SW480 (cell line): ENCODE measurements at regions not wholly inside any gene's neighbourhood (a gene's known extent, or its start where the extent isn't known, plus 50 kb on each side); places are given as distances from the start of the nearest gene placed in this dataset.

ENCODE experiments used
- DNase-seq: peaks from one replicate; pipeline ENCODE4 v3.0.0-alpha.2; 2016; ENCODE audit warnings: low spot score

DNA sequence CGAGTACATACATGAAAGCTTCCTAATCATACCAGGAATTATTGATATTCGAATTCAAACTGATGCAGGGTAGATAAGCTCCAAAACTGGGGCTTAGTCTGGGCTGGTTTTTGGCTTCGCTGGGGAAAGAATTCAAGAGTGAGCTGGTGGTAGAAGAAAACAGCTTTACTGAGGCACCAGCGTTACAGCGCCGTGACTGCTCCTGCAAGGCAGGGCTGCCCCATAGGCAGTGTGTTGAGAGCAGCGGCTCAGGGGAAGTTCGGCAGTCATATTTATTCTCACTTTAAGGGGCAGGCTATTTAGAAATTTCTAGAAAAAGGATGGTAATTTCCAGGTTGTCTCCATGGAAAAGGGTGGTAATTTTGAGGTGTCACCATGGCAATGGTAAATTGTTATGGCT, 292.6 kb upstream of the TCF4 start:
- DNase-seq, result no peak

DNA sequence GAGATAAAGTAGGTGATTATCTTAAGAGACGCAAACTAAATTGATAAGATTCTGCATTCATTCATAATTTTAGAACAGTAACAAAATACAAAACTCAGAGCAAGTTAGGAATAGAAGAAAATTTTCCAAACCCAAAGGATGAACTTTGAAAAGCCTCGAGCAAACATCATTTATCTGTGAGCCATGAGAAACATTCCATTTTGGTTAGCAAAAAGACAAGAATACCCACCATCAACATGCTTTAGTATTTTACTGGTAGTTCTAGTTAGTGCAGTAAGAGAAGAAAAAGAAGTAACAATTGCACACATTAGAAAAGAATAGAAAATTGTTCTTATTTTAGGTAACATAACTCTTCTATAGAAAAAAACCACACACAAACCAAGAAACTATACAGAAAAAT, 291.3 kb upstream of the TCF4 start:
- DNase-seq, result no peak

DNA sequence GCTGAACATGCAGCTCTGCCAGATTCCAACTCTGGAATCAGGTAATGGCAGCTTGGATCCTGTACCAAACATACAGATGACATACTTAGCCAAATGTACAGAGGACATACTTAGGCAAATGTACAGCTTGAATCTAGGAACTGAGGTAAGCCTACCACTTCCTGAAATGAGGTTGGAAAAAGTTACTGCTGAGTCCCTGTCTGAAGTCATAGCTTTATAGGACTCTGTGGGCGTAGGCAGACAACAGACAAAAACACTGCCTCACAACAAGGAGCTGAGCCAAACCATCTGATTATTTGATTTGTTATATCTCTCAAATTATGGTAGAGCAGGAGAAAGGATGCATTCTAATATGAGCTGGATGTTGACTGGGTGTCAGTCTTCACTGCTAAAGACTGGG, 290.2 kb upstream of the TCF4 start:
- DNase-seq, result no peak

DNA sequence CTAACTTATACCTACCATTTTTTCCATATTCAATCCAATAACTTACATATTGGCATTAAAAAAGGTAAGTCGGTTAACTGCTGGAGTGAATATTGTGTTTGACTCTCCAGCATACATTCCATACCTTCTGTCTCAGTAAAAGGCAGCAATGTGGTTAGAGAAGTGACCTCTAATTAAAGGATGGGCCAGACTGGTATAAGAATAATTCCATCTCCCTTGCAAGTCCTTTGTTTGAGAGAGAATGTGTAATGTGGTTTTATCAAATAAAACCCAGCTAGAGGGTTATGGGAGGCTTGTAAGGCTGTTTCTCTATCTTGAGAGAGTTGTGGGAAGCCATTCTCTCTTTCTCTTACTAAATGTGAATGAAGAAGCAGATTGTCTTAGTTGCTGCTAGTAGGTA, 289.3 kb upstream of the TCF4 start:
- no peak for DNase-seq

DNA sequence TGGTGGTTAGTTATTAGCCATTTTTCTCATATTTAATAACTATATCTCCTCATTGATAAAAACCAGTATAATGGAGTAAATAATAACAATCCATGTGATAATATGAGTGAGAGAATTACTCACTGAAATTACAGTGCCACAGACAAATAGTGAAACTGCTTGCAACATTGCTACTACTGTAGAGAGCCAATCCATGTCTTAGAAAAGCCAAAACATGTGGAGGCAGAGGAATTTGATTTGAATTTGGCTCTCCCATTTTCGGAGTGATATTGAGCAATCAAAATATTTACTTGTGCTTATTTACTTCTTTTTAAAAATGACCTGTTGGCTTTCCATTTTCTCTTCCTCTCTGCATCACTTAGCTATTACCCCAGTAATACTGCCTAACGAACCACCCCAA, 288.3 kb upstream of the TCF4 start:
- no peak for DNase-seq

DNA sequence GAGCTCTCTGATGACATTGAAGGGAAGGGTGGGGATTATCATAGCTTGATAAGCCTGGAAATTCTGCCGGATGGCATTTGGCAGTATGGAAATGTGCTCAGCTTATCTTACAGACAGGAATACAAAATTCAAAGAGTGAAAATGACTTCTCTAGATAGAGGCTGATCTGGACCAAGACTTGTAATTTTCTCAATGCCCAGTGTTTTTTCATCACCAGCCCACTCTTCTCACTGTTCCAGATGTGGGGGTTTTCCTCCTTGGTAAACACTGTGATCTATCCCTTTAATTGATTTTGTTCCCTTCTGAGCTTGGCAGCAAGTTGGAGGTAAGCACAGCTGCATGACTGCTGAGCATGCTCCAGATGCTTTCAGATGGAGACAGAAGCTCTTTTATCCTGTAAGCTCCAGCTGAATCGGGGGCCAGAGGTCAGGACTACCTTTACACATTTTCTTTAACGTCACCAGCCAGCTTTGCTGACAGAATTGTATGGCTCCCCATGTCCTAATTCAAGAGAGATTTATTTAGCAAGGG, 287.4 kb upstream of the TCF4 start:
- DNase-seq, result no peak

DNA sequence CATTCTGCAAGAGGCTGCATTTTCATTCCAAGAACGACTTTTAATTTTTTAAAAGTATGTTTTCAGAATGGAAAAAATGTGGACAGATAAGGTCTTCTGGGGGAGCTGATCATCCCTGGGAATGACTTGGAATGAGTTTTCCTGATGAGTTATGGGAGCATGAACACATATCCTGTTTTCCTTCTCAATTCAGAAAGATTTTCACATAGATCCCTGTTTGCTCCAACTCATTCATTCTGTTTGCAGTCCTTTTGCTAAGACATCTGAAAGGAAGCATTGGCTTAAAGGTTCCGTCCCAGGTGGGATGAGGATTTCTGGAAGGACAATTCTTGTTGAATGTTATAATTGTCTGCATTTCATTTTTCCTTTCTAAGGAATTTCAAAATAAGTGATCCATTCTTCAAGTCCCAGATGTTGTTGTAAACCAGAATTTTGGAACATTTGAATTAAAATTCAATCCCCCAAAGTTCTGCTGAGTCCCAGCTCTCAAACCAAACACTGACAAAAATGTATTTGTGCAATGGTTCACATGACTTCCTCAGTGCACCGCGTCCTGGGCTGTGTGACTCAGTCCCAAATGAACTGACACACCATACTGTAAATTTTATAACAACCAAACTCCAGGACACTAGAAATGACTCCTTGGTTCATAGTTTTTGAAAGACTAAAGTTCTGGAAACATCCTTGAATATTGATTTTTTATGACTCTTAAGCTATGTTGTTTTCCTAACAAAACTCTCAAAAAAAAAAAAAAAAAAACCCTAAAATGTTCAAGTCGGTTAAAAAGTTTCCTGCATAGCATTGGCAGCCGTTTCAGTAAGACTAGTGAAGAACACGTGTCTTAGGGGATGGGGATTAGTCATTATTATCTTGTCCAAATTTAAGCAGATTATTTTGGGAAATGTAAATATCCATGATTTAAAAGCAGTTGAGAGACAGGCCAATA, 281.8 kb upstream of the TCF4 start:
- DNase-seq, result no peak

DNA sequence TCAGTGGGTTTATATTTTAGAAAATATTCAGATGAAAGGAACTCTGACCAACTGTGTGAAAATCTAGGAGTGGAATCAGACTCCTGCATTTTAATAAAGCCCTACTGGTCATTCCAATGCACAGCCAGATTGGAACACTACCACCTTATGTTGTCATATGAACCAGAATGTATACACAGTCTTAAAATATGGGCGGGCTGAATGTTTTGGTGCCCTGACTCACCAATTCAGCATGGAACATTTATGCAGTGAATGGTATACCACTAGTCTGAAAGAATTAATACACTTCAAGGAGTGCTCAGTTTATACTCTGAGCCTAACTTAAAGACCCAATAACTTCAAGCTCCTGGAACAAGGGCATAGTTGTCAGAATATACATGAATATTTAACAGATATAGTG, 280.9 kb upstream of the TCF4 start:
- no peak for DNase-seq

DNA sequence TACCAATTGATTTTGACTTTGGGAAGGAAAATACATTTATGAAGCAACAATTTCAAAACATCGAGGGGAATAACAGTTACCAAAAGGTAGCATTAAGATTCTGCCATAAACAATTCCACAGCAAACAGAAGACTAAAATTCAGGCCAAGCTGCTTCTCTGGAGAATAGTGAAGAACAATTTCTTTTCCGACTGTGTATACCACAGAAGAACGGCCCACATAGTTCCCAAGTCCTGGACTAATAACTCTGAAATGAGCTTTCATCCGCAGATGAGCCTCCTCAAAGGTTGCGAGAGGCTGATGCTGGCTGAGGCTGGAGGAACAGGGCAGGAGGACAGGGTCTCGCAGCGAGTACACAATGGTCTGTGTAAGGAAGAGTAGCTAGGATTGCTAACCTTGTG, 278.9 kb upstream of the TCF4 start:
- DNase-seq, result no peak

DNA sequence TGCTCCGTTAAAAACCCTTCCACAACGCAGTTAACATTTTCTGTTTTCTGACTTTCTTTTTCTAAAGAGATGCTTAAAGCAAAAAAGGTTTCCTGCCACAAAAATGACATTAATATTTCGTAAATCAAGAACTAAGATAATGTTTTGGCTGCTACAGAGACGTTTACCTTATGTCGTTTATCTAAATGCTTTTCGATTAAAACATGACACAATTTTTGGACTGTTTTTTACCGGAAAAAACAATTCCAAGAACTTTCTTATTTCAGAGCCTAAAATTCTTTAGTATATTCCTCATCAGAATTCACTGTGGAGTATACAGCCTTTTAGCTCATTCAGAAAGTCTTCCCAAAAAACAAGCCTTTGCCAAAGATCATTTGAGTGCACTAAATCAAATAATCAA, 278.0 kb upstream of the TCF4 start:
- no peak for DNase-seq

DNA sequence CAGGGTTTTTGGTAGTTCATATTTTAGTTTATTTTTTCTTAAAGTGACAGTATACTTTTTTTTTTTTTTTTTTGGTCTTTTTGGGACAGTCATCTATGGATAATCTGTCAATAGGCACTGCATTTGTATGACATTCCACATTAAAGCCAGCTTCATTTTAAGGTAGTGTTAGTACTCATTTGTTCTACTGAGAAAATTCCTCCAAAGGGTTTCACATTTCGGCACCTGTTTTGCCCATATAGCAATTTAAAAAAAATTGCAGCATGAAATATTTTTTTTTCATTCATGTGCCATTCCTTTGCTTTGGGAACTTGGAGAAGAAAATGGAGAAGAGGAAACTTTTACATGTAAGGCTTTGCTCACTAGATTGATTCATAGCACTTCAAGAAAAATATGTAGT, 276.3 kb upstream of the TCF4 start:
- DNase-seq, result no peak

DNA sequence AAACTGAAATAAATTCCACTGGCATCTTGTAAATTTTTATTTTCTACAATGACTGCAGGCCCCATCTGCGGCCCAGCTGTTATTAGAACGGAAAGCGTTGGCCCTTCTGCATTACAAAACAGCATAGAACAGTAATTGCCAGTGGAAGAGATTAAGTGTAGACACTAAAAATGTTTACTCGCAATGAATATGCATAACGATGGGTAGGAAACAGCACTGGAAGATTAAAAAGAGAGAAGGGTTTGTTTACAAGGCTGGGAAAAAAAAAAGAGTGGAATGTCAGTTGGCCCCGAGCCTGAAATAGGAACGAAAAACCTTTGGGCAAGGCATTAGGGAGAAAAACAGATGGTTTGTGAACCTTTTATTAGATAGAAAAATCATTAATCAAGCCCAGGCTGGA, 275.9 kb upstream of the TCF4 start:
- no peak for DNase-seq

DNA sequence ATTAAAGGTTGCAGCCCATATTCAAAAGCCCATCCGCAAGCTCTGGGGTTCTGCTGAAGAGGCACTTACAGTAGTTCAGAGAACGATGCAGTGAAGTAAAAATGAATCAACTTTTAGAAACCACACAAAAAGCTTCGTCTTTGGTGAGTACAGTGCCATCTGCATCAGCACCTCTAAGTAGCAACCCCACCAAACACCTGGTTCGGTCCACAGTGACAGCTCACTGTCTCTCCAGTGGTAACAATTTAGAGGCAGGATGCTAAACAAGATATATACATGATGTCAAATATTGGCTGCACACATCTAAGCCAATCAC, 275.4 kb upstream of the TCF4 start:
- no peak for DNase-seq

DNA sequence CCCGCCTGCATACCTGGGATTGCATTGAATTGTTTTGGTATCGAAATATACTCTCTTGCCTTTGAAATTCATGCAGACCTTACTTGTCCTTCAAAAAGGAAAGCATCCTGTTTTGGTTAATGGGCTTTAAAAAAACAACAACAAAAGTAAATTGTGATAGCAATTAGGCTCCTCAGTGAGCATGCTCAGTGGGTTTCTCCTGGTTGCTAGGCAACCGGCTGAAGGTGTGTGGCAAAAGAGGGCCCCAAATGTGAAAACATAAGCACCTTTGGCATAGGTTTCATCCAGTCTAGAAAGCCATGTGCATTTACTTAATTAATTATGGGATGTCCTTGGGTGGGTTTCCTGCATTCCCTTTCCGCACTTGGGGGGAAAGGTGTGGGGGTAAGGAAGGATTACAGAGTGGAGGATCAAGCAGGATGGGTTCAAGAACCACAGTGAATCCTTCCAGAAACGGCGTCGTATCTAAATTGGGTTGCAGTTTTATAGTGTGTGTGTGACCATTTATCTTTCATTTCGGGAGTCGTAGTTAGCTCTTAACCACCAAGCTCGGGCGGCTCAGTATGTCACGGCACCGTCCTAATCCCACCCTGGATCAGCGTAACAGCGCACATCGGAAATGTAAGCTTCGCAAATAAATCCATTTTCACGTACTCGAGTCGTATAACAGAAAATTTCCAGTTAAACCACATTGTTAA, 274.9 kb upstream of the TCF4 start:
- DNase-seq, result no peak

DNA sequence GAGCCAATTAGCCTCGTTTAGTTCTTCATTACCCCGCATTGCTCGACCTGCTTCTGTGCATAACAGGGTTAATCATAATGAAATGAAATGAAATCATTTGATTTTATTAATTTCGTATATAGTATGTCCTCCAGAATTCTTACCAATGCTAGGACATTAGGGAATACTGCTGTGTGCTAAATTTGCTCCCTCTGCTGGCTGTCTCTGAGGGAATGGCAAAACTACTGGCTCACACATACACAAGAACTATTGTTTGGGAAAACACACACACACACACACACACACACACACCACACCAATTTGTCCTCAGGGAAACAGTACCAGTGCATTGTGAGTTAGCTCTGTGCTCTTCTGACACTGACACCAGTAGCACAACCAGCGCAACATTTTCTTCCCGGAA, 273.3 kb upstream of the TCF4 start:
- DNase-seq, result peak; percentile 5

DNA sequence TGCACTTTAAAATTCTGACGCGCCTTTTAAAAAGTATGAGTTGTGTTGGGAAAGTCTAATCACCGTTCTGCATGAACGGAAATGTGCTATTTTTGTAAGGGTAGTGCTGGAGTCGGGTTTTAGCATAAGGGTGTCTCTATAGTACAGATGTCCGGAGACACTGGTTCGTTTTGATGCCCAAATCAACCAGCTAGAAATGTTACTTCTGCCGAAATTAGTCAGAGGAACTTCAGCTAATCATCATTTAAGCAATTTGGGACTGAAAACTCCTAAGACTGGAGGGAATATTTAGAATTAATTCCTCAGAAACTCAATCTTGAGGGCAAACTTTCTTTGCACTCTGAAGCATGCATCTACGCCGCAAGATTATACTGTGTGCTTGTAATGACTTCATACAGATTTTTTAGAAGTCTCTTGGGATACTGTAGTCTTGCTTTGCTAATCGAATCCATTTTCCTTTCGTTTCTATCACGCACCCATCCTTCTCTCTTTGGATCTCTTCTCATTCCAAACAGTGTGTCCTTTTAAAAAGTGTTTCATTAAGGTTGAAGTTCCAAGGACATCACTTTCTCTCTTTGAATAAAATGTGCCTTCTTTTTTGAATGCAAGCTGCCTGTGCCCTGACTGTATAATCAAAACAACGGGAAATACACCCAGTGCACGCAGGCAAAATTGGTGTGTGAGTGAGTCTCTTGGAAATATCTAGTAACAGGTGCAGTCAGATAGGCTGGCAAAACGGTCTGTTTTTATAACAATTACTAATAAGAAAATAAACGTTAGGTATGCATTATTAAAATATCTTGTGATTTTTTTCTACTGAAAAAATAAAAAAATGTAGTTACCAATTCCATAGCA, 270.9 kb upstream of the TCF4 start:
- no peak for DNase-seq

DNA sequence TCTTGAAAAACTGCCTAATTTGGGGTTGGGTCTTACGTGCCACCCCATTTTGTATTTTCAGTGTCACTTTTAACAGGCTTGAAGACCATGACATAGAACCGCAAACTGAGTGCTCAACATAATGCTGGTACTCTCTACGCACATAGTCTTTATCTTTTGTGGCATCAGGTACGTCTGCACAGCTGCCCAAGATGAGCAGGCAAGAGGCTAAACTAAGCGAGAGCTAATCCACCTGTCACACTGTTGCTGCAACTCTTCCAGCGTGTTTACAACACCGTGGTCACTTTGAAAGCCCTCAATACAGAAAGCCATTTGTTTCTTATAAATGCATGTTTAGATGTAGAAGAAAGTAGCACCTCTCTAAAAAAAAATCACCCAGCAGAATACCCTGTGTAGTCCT, 270.0 kb upstream of the TCF4 start:
- no peak for DNase-seq

DNA sequence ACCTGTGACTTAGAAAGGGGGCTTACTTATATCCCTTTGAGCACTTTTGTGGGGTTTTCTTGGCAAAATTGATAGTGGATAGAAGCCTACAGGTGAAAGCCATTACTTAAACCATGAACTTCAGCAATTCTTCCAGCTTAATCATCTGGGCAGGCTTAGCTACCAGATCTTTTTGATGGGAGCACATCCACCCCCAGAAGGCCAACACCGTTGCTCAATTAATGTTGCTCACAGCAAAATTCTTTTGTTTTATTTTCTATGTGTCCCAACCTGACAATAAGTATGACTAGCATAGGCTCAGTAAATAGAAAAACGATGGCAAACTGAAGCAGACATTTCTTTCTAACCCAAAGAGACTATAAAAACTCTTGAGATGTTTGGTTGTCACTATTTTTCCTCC, 269.4 kb upstream of the TCF4 start:
- no peak for DNase-seq

DNA sequence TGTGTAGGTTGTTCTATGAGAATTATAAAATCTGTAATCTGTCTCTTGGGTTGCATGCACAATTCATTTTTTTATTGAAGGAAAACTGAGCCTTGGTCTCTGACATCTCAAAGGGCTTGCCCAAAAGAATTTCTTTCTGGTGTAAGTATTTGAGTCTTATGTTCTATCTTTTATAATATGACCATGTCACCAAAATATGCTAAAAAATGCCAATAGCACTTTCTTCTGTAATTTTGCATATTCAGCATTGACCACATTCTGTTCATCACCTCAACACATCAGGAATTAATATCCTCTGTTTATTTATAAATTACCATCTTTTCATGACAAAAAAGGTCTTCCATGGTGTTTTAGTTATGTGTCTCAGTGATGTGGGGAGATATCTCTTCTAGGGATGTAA, 268.7 kb upstream of the TCF4 start:
- no peak for DNase-seq

DNA sequence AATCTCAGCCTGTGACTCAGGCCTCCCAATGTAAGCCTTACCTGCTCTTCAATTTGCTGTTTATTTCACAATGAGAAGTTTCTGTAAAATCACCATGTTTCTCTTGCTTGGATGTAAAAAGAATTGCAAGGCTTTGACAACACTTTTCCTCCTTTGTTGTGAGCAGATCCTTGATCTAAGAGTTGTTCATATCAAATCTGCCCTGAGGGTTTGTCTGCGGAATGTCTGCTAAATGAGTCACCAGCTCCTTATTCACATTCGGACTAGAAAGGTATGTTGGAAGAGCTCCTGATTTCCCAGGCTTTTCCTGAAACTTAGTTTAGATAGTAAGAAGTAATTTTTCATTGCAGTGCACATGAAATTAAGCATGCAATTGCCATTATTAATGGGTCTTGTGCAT, 268.2 kb upstream of the TCF4 start:
- DNase-seq, result no peak

DNA sequence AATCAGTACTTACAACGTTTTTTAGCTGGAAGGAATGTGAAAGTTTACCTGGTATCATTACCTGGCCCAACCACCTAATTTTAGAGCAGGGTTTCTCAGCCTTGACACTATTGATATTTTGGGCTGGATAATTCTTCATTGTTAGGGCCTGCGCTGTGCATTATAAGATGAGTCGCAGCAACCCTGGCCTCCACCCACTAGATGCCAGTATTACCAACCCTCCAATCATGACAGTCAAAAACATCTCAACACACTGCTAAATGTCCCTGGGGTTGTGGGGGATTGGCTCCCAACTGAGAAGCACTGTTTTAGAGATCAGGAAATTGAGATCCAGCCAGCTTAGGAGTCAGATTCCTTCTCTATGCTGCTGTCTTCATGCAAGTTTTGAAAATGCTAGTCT, 265.3 kb upstream of the TCF4 start:
- DNase-seq, result no peak

DNA sequence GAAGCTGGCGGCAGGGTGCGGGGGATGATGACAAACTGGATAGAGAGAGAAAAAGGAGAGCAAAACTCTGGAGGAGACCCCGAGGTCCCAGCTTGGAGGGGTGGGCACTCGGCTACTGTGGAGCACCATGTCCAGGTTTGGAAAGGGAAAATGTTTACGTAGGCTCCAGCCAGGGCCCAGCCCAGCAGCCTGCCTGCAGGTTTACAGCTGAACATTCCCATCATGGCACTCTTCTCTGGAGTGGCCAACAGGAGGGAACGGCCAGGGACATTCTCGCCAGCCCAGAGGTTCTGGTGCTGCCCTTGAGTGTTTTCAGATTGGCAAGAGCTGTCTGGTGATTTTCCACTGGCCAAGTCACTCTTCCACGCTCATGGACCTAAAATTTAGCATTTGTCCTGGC, 262.9 kb upstream of the TCF4 start:
- no peak for DNase-seq

DNA sequence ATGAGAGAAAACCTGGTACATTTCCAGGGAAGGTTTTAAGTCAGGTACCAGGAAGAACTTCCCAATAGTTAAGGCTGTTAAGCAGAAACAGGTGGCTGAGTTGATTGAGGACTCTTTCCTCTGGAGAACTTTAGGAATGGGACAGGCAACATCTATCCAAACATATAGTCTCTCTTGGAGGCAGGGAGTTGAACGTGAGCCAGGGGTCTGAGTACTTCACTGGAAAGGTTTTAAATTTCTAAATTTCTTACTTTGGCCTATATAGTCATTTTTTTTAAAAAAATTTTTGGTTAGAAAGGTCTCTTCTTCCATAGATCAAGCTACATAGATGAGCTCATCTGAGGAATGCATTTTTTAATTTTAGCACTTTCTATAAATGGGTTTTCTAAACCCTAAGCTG, 261.4 kb upstream of the TCF4 start:
- DNase-seq, result no peak
